Erythroblast (primary cell): ENCODE measurements at regions not wholly inside any gene's neighbourhood (a gene's known extent, or its start where the extent isn't known, plus 50 kb on each side); places are given as distances from the start of the nearest gene placed in this dataset.
"Not testable (repeated sequence)": the region's sequence is repeated elsewhere in the genome, so short reads cannot be mapped to it uniquely, and the experiment has no call there.

Experiments
- GATA1 ChIP-seq: IDR thresholded peaks from 2 replicates; pipeline ENCODE4 v1.6.1; 2011; ENCODE audit warnings: low read depth, mild to moderate bottlenecking, control low read depth, low read length, moderate library complexity
- POLR2A ChIP-seq: IDR thresholded peaks from 2 replicates; pipeline ENCODE4 v1.6.1; 2011; ENCODE audit warnings: mild to moderate bottlenecking, low read length

DNA sequence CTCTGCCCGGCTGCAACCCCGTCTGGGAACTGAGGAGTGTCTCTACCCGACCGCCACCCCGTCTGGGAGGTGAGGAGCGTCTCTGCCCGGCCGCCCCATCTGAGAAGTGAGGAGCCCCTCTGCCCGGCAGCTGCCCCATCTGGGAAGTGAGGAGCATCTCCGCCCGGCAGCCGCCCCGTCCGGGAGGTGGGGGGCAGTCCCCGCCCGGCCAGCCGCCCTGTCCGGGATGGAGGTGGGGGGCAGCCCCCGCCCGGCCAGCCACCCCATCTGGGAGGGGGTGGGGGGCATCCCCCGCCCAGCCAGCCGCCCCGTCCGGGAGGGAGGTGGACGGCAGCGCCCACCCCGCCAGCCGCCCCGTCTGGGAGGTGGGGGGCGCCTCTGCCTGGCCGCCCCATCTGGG, 205.6 kb upstream of the ZCCHC13 start:
- not testable (repeated sequence) for TF ChIP-seq POLR2A, GATA1
